ENCODE measurements at regions not wholly inside any gene's neighbourhood (a gene's known extent, or its start where the extent isn't known, plus 50 kb on each side); places are given as distances from the start of the nearest gene placed in this dataset.

GRCh38 chr21:27202301-27202700, 235.4 kb upstream of the ADAMTS5 start:
- DNase-seq = no peak

GRCh38 chr21:27201197-27201596, 234.3 kb upstream of the ADAMTS5 start:
- DNase-seq = no peak

GRCh38 chr21:27196651-27197050, 229.8 kb upstream of the ADAMTS5 start:
- DNase-seq = no peak

GRCh38 chr21:27192281-27192949, 225.5 kb upstream of the ADAMTS5 start:
- no peak for DNase-seq

GRCh38 chr21:27190601-27191000, 223.7 kb upstream of the ADAMTS5 start:
- DNase-seq = no peak

DNA sequence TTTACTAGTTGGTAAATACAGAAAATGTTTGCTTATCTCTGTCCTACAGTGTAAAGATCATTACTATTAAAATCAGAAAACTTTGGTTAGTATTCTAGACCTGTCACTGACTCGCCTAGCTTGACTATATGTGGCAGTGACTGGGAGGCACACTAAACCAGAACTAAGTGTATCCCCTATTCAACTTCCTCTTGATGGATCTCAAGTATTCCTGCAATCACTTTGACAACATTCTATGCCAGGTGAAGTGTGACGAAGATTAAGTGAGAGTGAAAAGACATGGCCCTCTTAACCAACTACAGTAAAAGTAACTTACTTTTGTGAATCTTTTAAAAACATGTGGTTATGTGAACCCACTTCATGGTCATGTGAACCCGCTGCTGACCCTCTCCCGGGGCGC, 223.0 kb upstream of the ADAMTS5 start:
- DNase-seq = no peak

DNA sequence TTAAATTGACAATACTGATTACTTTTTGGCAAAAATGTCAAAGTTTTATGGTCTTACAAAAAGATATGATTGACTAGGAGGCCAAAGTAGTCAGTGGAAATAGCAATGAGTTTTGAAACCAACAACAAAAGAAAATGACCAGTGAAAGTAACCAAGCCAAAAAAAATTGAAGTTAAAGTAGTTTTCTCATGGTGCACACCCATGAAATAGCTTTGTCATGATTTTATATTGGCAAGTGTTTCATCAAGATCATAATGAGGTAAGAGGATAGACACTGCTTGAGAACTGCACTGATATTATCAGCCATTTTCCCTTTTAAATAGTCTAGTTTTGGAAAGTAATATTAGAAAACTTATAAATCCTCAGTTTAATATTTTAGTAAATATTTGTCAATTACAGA, 206.2 kb upstream of the ADAMTS5 start:
- DNase-seq = no peak

- DNase-seq = no peak
Measured at GRCh38 chr21:27171707-27172106, 204.8 kb upstream of the ADAMTS5 start.

DNA sequence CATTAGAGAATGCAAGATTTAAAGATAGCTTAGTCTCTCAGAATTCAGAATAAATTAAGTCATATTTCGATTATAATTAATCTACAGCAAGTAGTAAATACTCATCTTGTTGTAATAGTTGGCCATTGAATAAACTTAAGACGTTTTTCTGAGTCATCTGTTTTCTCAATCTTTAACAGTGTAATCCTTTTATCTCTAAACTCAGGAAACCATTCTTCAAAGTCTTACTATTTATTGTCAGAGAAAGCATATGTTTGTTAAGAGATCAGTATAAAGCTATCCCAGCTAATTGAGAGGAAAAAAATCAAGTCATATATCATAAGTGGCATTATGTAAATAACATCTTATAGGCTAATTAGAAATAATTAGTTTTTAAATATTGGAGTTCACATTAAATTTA, 201.2 kb upstream of the ADAMTS5 start:
- no peak for DNase-seq

DNA sequence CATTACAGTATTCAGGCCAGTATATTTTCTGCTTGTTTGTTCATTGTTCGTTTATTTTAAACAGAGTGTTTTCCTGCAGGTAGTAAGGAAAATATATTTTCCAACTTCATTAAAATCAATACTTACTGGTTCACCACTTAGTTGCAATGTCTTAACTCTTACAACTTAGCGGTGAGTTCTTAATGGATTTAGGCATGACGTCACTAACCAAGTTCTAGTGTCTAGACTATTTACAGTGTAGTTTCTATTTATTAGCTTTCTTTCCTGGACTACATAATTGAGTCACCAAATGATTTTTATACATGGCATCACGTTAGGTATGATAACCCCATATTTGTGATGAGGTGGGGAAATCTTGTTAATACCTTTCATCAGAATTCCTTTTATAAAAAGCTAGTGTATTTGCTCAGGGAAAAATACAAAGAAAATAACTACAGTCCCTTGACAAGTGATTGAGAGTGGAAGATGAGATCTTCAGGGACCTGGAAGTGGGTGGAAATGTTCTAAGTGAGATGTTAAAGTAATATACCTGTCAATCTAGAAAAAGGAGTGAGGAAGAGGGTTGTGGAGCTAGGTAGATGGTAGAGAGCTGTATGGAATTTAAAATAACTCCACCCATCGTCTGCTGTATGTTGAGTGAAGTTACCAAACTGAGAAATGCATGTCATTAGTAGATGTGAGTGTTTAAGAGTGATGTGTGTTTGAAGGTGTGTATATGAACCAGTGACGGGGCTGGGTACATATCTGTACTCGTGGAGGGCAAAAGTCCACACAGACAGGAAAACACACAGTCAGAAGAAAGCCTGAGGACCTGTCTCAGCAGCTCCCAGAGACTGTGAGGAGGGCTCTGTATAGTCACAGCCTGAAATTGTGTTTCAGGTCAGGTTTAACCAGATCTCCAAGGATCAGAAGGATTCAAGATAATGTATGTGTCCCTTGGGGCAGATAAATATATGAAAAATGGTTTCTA, 197.6 kb upstream of the ADAMTS5 start:
- no peak for DNase-seq

DNA sequence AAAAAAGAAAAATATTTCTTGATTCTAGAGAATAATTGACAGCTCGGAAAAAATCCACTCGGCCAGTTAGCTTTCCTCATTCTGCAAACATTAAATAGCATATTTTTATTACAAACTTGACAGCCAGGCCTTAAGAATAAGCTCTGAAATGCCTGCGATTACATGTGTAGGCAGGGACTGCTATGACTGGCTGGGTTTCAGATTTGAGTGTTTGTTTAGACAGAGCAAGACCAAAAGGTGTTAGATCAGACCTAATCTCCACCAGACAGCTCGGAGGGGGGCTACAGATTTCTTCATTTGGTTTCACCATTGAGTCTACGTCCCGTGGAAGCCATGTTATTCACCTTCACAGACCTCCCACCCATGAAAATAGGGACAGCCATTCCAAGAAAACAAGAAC, 192.1 kb upstream of the ADAMTS5 start:
- DNase-seq = no peak

DNA sequence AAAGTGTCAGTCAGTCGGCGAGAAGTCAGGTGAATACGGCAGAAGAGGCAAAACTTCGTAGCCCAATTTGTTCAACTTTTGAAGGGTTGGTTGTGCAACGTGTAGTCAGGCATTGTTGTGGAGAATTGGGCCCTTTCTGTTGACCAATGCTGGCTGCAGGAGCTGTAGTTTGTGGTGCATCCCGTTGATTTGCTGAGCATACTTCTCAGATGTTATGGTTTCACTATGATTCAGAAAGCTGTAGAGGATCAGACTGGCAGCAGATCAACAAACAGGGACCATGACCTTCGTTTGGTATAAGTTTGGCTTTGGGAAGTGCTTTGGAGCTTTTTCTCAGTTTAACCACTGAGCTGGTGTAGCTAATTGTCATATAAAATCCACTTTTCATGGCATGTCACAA, 190.2 kb upstream of the ADAMTS5 start:
- DNase-seq = no peak

- no peak for DNase-seq
Measured at GRCh38 chr21:27156666-27157065, 189.8 kb upstream of the ADAMTS5 start.

DNA sequence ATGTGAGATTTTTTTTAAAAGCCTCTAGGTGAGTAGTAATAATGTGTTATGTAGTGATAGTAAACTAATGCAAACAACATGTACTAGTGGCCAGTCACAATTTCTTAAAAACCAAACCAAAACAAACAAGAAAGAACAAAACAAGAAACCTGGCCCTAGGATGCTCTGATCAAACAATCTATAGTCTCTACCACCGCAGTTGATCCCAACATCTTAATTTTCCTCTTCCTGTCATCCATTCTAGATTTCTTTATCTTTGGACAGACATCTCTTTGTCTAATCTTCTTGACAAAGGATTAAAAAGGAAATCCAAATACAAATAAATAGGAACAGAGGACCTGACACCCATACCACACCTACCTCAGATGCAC, 188.2 kb upstream of the ADAMTS5 start:
- DNase-seq = no peak

GRCh38 chr21:27154451-27155129, 187.7 kb upstream of the ADAMTS5 start:
- DNase-seq = no peak

DNA sequence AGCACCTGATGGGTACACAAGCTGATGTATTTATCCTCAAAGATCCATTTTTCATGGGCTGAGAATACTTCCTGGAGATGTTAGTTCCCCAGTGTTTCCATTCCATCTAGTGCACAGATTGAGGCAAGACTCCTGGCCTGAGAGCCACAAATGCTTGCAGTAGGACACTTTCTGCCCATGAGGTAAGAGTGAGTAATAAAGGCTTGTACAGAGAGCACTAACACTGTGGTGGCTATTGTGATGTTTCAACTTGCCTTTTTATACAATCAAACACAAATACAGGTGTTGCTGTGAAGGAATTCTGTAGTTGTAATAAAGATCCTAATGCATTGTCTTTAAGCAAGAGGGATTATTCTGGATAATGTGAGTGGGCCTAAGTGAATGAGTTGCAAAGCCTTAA, 186.1 kb upstream of the ADAMTS5 start:
- DNase-seq = no peak

GRCh38 chr21:27149034-27149433, 182.1 kb upstream of the ADAMTS5 start:
- no peak for DNase-seq

- no peak for DNase-seq
Measured at GRCh38 chr21:27146268-27146667, 179.4 kb upstream of the ADAMTS5 start.

DNA sequence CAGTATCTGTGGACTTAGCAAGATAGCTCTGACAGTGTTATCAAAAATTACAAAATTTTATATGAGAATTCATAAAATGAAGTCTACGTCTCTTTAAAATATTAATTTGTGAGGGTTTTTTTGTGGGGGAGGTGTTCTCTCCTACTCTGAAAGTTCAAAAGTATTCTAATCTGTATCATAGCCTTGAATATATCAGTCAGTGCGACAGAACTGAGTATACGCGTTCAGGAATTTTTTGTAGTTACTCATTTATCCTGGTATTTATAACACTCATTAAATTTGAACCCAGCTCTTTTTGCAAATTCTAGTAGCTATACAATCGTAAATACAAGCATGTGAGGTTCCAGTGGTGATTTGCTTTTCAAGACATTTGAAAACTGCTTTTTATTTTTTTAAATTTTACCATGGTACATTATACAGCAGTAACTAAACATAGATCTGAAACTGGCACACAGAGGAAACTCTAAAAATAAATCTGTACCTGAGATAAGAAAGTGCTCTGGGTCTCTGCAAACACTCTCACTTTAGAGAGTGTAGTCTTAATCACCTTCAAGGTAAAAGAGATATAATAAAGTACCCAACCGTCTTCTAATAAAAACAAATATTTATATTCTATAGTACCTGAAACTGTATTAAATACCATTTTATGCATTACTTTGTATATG, 178.4 kb upstream of the ADAMTS5 start:
- no peak for DNase-seq

GRCh38 chr21:27143476-27143875, 176.6 kb upstream of the ADAMTS5 start:
- no peak for DNase-seq

DNA sequence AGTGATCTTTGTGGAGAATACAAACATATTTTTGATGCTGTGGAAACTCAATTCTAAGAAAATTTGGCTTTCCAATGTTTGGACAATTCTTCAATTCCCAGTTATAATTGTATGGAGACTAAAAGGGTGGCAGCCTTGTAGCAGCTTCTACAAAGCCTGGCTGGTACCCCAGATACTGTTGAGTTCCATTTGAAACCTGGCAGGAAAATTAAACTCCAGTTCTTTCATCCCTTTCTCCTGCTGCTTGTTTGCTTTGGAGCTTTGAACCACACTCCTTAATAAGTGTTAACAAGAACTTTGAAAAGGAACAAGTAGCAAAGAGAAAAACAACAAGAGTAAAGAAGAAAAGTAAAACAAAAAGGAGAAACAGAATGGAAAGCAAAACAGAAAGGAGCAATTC, 172.6 kb upstream of the ADAMTS5 start:
- no peak for DNase-seq

DNA sequence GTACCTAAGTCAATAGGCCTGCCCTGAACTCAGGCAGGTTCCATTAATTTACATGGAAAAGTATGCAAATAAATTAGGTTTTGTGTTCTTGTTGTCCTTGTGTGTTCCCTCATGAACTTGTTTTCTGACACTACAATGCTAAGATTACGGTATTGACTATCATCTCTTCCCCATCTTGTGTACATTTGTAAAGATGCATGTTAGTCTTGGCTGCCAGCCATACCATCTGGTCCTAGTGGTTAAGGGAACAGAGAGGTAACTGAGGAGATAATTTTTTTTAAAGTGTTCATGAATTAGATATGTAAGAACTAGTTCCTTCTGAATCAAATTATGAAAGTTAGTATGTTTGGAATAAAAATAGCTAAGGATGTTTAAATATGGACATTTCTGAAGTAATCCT, 167.6 kb upstream of the ADAMTS5 start:
- DNase-seq = no peak

- DNase-seq = no peak
Measured at GRCh38 chr21:27132266-27132665, 165.4 kb upstream of the ADAMTS5 start.

Data from T-helper 1 cell (primary cell).